Testis (tissue), 2 donors: ENCODE measurements at regions not wholly inside any gene's neighbourhood (a gene's known extent, or its start where the extent isn't known, plus 50 kb on each side); places are given as distances from the start of the nearest gene placed in this dataset.
A peak's percentile ranks its signal among the peaks of the same experiment; 100 is the strongest.

Experiments used
- DNase-seq: peaks from one replicate; pipeline ENCODE4 v3.0.0-alpha.2; 2019
- H3K27ac ChIP-seq, 2 donors: fragments of 200-600 bp; sonication (generic); one replicate each; pipeline ENCODE4 v1.5.1; 2019
- H3K27me3 ChIP-seq: fragments of 200-600 bp; sonication (generic); one replicate; pipeline ENCODE4 v1.5.1; 2019
- H3K36me3 ChIP-seq: fragments of 200-600 bp; sonication (generic); one replicate; pipeline ENCODE4 v1.5.1; 2017; ENCODE audit warnings: low read depth; ENCODE audit errors: missing control alignments
- H3K4me1 ChIP-seq: fragments of 200-600 bp; sonication (generic); one replicate; pipeline ENCODE4 v1.5.1; 2019
- H3K4me3 ChIP-seq, 2 donors: fragments of 200-600 bp; sonication (generic); one replicate each; pipeline ENCODE4 v1.5.1; 2017 to 2019
- H3K9me3 ChIP-seq: fragments of 200-600 bp; sonication (generic); one replicate; pipeline ENCODE4 v1.5.1; 2017
- POLR2A ChIP-seq: fragments of 450-650 bp; IDR thresholded peaks from one replicate; pipeline ENCODE4 v1.6.1; 2017; ENCODE audit warnings: antibody characterized with exemption, mild to moderate bottlenecking, moderate library complexity
- WGBS, 2 donors: methylation state at CpG; one replicate each; pipeline ENCODE4 v1.1.5; 2018; 5-methylcytosine and 5-hydroxymethylcytosine counted together
- intact Hi-C: fragments of 100-400 bp; cut with DNase I; formaldehyde crosslinking; loops from one replicate; pipeline ENCODE4 v1.15.1; 2023; ENCODE audit warnings: low total_unique reads
- TF ChIP-seq, protein P1 (sequence below), 3 experiments: fragments of 450-650 bp in 2 of 3; fragments of 200-600 bp in 1 of 3; sonication (generic) in 1 of 3; IDR thresholded peaks; one replicate each; pipeline ENCODE4 v1.5.1; 2016 to 2019; ENCODE audit warnings: antibody characterized with exemption in 3 of 3, mild to moderate bottlenecking in 2 of 3, moderate library complexity in 1 of 3

DNA sequence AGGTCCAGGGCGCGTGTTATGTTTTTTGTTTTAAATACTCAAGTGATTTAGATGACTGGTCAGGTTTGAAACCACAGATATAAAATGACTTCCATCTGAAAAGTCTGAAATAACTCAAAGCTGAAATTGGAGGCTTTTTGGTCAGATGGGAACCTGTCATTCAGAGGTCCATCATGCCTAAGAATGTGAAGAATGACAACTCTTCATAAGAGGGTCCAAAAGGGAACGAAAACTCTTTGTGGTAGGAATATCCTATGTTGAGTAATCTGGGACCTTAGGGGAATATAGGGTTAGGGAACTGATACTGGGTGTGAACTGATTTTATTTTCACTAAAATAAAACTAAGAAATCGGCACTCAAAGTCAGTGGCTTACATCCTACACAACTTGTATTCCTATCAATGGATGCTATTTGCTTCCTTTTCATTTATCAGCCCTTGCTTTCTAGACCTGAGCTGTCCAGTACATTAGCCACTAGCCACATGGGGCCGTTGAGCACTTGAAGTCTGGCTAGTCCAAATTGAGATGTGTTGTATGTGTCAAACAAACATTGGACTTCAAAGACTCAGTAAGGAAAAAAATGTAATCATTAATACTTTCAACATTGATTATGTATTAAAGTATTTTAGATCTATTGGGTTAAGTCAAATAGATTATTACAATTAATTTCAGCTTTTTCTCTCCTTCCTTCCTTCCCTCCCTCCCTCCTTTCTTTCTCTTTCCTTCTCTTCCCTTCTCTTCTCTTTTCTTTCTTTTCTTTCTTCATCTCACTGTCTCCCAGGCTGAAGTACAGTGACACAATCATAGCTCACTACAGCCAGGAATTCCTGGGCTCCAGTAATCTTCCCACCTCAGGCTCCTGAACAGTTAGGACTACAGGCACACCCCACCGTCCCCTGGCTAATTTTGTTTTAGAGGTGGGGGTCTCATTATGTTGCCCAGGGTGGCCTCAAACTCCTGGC is 56.5 kb upstream of the KDM7A start:
- no peaks in the 10 kb centered on the region for H3K9me3 ChIP-seq
- intact Hi-C loops = no loop called here
- H3K27me3 ChIP-seq = no peaks in the 10 kb centered on the region
- 82 to 85% methylated on average over 6 of the region's 6 CpGs for WGBS, 2 donors
- H3K4me1 ChIP-seq = peaks cover 7% of the 10 kb centered on the region
- TF ChIP-seq, protein P1, sequence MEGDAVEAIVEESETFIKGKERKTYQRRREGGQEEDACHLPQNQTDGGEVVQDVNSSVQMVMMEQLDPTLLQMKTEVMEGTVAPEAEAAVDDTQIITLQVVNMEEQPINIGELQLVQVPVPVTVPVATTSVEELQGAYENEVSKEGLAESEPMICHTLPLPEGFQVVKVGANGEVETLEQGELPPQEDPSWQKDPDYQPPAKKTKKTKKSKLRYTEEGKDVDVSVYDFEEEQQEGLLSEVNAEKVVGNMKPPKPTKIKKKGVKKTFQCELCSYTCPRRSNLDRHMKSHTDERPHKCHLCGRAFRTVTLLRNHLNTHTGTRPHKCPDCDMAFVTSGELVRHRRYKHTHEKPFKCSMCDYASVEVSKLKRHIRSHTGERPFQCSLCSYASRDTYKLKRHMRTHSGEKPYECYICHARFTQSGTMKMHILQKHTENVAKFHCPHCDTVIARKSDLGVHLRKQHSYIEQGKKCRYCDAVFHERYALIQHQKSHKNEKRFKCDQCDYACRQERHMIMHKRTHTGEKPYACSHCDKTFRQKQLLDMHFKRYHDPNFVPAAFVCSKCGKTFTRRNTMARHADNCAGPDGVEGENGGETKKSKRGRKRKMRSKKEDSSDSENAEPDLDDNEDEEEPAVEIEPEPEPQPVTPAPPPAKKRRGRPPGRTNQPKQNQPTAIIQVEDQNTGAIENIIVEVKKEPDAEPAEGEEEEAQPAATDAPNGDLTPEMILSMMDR (IDR thresholded peaks at IDR 0.05) = no peak
- TF ChIP-seq POLR2A = no peak
- DNase-seq = no peak
- no peaks in the 10 kb centered on the region for H3K36me3 ChIP-seq
- no peak overlapping the region for H3K27ac ChIP-seq
- no peak overlapping the region for H3K4me3 ChIP-seq

DNA sequence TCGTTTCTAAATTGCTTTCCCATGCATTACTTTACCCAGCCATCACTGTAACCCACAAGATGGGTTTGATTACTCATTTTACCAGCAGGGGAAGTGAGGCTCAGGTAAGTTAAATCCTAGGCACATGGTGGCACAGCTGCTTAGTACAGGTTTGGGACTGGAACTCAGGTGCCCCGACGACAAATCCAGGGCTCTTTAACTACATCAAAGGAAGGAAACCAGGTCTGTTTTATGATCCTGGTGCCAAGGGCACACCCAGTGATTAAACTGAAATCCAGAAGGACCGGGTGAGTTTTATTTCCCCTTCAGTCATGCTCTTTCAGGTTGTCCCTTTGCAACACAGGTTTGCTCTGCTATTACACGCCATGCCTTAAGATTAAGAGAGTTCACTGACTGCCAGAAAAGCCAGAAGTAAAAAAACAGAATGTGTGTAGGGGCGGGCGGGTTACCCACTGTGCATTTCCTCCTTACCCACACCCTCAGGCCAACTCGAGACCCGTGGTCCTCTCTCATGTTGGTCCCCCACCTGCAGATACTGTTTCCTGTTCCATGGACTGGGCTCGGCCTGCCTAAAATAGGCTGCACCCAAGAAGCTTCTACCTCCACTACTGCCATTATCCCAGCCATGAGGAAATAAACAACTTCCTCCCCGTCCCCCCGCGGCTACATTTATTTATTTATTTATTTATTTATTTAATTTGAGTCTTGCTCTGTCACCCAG is 55.1 kb upstream of the KDM7A start:
- Histone ChIP-seq H3K9me3 (no peaks in the 10 kb centered on the region), H3K27ac (no peak overlapping the region), H3K4me3 (peak overlapping the region; percentile 50 to 60), H3K36me3 (no peaks in the 10 kb centered on the region), H3K4me1 (peaks cover 7% of the 10 kb centered on the region), H3K27me3 (no peaks in the 10 kb centered on the region)
- intact Hi-C loops = no loop called here
- TF ChIP-seq, protein P1 (IDR thresholded peaks at IDR 0.05) = no peak
- no peak for TF ChIP-seq POLR2A
- WGBS, 2 donors = 32 to 50% methylated on average over 13 of the region's 13 CpGs
- DNase-seq = no peak

DNA sequence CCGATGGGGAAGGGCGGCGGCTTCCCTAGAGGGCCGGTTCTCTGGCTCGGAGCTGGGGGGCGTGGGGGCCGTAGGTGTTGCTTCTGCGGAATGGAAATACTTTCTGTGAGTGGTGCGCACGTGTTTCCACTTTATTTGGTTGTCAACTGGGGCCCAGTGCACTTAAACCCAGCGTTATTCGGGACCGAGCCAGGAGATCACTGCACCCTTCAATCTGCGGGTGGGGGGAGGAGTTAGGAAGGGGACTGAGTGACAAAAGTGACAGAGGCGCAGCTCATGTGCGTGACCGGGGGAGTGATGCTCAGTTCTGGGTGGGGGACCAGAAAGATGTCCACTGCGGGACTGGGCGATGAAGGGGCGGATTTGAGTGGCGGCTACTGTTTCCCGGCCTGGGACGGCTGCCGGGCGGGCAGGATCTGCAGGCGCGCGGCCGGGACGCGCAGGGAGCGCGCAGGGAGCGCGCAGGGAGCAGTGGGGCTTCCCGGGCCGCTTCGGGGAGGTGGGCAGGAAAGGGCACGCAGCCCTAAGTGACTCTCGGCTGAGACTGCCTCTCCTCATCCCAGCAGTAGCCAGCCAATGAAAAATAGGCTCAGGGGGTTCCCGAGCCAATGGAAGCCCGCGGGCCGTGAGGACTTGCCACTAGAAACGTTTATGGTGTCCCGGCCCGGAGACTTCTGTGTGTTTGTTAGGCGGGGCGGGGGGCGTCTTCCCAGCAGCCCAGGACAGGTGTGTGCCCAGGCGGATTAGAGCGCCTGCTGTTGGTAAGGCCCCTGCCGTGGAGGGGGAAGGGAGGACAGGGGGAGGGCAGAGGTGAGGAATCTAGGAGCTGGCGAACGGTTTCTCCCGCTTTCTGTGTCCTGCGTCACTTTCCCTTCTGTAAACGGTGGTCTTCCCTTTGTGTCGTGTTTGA is 54.3 kb upstream of the KDM7A start:
- intact Hi-C loops = no loop called here

DNA sequence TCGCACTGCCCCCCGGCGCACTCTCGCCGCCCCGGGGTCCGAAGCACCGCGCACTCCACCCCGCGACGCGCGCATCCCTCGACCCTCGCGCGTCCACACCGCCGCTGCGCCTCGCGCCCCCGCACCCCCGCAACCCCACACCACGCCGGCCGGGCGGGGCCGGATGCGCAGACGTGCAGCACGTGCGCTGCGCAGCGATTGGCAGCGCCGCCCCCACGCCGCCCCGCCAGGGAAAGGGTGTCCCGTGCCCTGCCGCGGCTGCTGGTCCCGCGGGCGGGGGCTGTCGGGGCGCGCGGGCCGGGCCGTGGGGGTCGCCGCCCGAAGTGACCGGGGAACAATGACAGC is 53.7 kb upstream of the KDM7A start:
- peak; percentile 48 for DNase-seq
- Histone ChIP-seq H3K9me3 (no peaks in the 10 kb centered on the region), H3K27ac (no peak overlapping the region), H3K36me3 (no peaks in the 10 kb centered on the region), H3K27me3 (no peaks in the 10 kb centered on the region), H3K4me1 (peaks cover 7% of the 10 kb centered on the region), H3K4me3 (peak overlapping the region; percentile 50 to 60)
- WGBS, 2 donors = 2 to 6% methylated on average over 9 to 50 of the region's 57 CpGs
- intact Hi-C loops = no loop called here
- TF ChIP-seq, protein P1 (IDR thresholded peaks at IDR 0.05) = no peak
- no peak for TF ChIP-seq POLR2A

More for the DNA sequence above, 54.3 kb upstream of the KDM7A start:
- H3K27me3 ChIP-seq = no peaks in the 10 kb centered on the region
- H3K27ac ChIP-seq = no peak overlapping the region
- peak; percentile 59 for DNase-seq
- H3K36me3 ChIP-seq = no peaks in the 10 kb centered on the region
- H3K9me3 ChIP-seq = no peaks in the 10 kb centered on the region
- peaks cover 7% of the 10 kb centered on the region for H3K4me1 ChIP-seq
- TF ChIP-seq POLR2A = no peak
- TF ChIP-seq, protein P1 (IDR thresholded peaks at IDR 0.05) = no peak
- WGBS, 2 donors = 3% methylated on average over 20 to 57 of the region's 59 CpGs
- H3K4me3 ChIP-seq = peak overlapping the region; percentile 50 to 60
